ENCODE measurements at regions not wholly inside any gene's neighbourhood (a gene's known extent, or its start where the extent isn't known, plus 50 kb on each side); places are given as distances from the start of the nearest gene placed in this dataset.

- CTCF ChIA-PET: no interaction called here
- Histone ChIP-seq H3K27me3 (ENCODE audit: control insufficient read depth, insufficient read depth, low read length) (no peaks in the 10 kb centered on the region), H3K36me3 (ENCODE audit: control insufficient read depth, insufficient read depth, low read length) (no peaks in the 10 kb centered on the region), H3K4me3 (ENCODE audit: low read depth, low read length) (no peak overlapping the region)
- no peak for TF ChIP-seq CTCF (IDR thresholded peaks at IDR 0.05; ENCODE audit: insufficient read depth, low read depth, low read length)
- DNase-seq (ENCODE audit: low read depth): no peak
- POLR2A ChIA-PET: no interaction called here
Observed at GRCh38 chrX:122591546-122591945, 592.5 kb upstream of the GRIA3 start.

- ChIA-PET CTCF (no interaction called here), POLR2A (no interaction called here)
- no peak overlapping the region for H3K4me3 ChIP-seq (ENCODE audit: low read depth, low read length)
- H3K27me3 ChIP-seq (ENCODE audit: control insufficient read depth, insufficient read depth, low read length): no peaks in the 10 kb centered on the region
- no peaks in the 10 kb centered on the region for H3K36me3 ChIP-seq (ENCODE audit: control insufficient read depth, insufficient read depth, low read length)
- DNase-seq (ENCODE audit: low read depth): no peak
- no peak for TF ChIP-seq CTCF (IDR thresholded peaks at IDR 0.05; ENCODE audit: insufficient read depth, low read depth, low read length)
Observed at GRCh38 chrX:122596998-122597397, 587.1 kb upstream of the GRIA3 start.

- POLR2A ChIA-PET: no interaction called here
- H3K27me3 ChIP-seq (ENCODE audit: control insufficient read depth, insufficient read depth, low read length): no peaks in the 10 kb centered on the region
- TF ChIP-seq CTCF (IDR thresholded peaks at IDR 0.05; ENCODE audit: insufficient read depth, low read depth, low read length): no peak
- no peak for DNase-seq (ENCODE audit: low read depth)
- H3K36me3 ChIP-seq (ENCODE audit: control insufficient read depth, insufficient read depth, low read length): no peaks in the 10 kb centered on the region
- no peak overlapping the region for H3K4me3 ChIP-seq (ENCODE audit: low read depth, low read length)
- CTCF ChIA-PET: interaction anchor here (0.6 kb wide), 1 partner anchor 455 kb away, joined by 3 read pairs; no protein-coding TSS in a partner anchor
Observed at GRCh38 chrX:122622795-122623194, 561.3 kb upstream of the GRIA3 start.

- no peak for TF ChIP-seq CTCF (IDR thresholded peaks at IDR 0.05; ENCODE audit: insufficient read depth, low read depth, low read length)
- no peaks in the 10 kb centered on the region for H3K36me3 ChIP-seq (ENCODE audit: control insufficient read depth, insufficient read depth, low read length)
- no peak overlapping the region for H3K4me3 ChIP-seq (ENCODE audit: low read depth, low read length)
- no peaks in the 10 kb centered on the region for H3K27me3 ChIP-seq (ENCODE audit: control insufficient read depth, insufficient read depth, low read length)
- CTCF ChIA-PET: no interaction called here
- POLR2A ChIA-PET: no interaction called here
- no peak for DNase-seq (ENCODE audit: low read depth)
Observed at GRCh38 chrX:122625239-122625638, 558.8 kb upstream of the GRIA3 start.

DNA sequence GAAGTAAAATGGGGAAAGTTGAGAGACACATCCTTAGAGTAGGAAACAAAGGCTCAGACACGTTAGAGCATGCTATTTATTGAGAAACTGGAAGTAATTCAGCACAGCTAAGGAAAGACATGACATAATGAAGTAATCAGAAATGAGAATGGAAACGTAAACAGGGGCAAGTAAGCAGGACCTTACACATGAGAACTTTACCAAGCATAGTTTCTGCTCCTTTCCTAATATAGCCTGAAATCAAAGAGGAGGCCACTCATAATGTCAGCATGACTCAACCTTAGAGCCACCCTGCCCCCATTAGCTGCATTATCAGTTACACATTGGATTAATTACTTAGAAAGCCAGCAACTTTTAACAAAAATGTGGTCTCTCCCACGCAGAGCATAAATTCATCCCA is 558.3 kb upstream of the GRIA3 start:
- Histone ChIP-seq H3K36me3 (ENCODE audit: control insufficient read depth, insufficient read depth, low read length) (no peaks in the 10 kb centered on the region), H3K4me3 (ENCODE audit: low read depth, low read length) (no peak overlapping the region), H3K27me3 (ENCODE audit: control insufficient read depth, insufficient read depth, low read length) (no peaks in the 10 kb centered on the region)
- no peak for TF ChIP-seq CTCF (IDR thresholded peaks at IDR 0.05; ENCODE audit: insufficient read depth, low read depth, low read length)
- POLR2A ChIA-PET: no interaction called here
- peak; percentile 64 for DNase-seq (ENCODE audit: low read depth)
- CTCF ChIA-PET: no interaction called here
